MG63 (cell line): ENCODE measurements at regions not wholly inside any gene's neighbourhood (a gene's known extent, or its start where the extent isn't known, plus 50 kb on each side); places are given as distances from the start of the nearest gene placed in this dataset.
A peak's percentile ranks its signal among the peaks of the same experiment; 100 is the strongest.

ENCODE experiments used
- DNase-seq: peaks from one replicate; pipeline ENCODE4 v3.0.0-alpha.2; 2020
- H3K27me3 ChIP-seq: fragments of 250-450 bp; sonication (Bioruptor Pico); 2 replicates; pipeline ENCODE4 v1.5.1; 2020; ENCODE audit warnings: mild to moderate bottlenecking, moderate library complexity
- H3K36me3 ChIP-seq: fragments of 250-450 bp; sonication (Bioruptor Pico); 2 replicates; pipeline ENCODE4 v1.5.1; 2020; ENCODE audit warnings: mild to moderate bottlenecking, moderate library complexity
- H3K4me3 ChIP-seq: fragments of 250-450 bp; sonication (Bioruptor Pico); 2 replicates; pipeline ENCODE4 v1.5.1; 2020; ENCODE audit warnings: mild to moderate bottlenecking, moderate library complexity
- H3K9me3 ChIP-seq: fragments of 250-450 bp; sonication (Bioruptor Pico); 2 replicates; pipeline ENCODE4 v1.5.1; 2020; ENCODE audit warnings: mild to moderate bottlenecking, moderate library complexity

GRCh38 chr17:72434991-72435618, 314.3 kb downstream of the SOX9 start:
- H3K9me3 ChIP-seq, result no peaks in the 10 kb centered on the region
- H3K27me3 ChIP-seq, result no peaks in the 10 kb centered on the region
- no peak for DNase-seq
- no peaks in the 10 kb centered on the region for H3K36me3 ChIP-seq
- no peak overlapping the region for H3K4me3 ChIP-seq

GRCh38 chr17:72438783-72439182, 318.0 kb downstream of the SOX9 start:
- DNase-seq, result no peak
- Histone ChIP-seq H3K36me3 (no peaks in the 10 kb centered on the region), H3K4me3 (no peak overlapping the region), H3K27me3 (no peaks in the 10 kb centered on the region), H3K9me3 (no peaks in the 10 kb centered on the region)

- H3K36me3 ChIP-seq, result no peaks in the 10 kb centered on the region
- H3K9me3 ChIP-seq, result no peaks in the 10 kb centered on the region
- H3K27me3 ChIP-seq, result no peaks in the 10 kb centered on the region
- no peak overlapping the region for H3K4me3 ChIP-seq
- no peak for DNase-seq
Measured at GRCh38 chr17:72439893-72440502, 319.2 kb downstream of the SOX9 start.

DNA sequence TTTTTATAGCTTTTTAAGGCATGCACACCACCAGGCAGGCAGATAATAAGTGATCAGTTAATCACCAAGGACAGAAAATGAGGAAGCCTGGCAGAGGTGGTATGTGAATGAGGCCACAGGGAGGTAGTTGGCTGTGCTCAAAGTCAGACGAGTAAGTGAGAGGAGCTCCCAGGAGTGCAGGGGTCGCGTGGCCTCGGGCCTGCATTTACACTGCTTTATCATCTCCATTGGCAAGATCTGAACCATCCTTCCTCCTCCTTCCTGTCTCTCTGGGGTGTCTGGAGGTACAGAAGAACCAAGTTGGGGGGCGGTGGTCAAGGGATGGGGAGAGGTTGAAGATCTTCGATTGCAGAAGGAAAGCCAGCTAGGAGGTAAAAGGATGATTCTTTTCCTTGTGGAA, 320.1 kb downstream of the SOX9 start:
- Histone ChIP-seq H3K4me3 (no peak overlapping the region), H3K9me3 (no peaks in the 10 kb centered on the region), H3K27me3 (no peaks in the 10 kb centered on the region), H3K36me3 (no peaks in the 10 kb centered on the region)
- no peak for DNase-seq

- DNase-seq, result no peak
- H3K4me3 ChIP-seq, result no peak overlapping the region
- H3K9me3 ChIP-seq, result no peaks in the 10 kb centered on the region
- H3K36me3 ChIP-seq, result no peaks in the 10 kb centered on the region
- H3K27me3 ChIP-seq, result no peaks in the 10 kb centered on the region
Measured at GRCh38 chr17:72441909-72442308, 321.1 kb downstream of the SOX9 start.

- no peak overlapping the region for H3K4me3 ChIP-seq
- no peaks in the 10 kb centered on the region for H3K27me3 ChIP-seq
- H3K9me3 ChIP-seq, result no peaks in the 10 kb centered on the region
Measured at GRCh38 chr17:72444517-72445054, 323.8 kb downstream of the SOX9 start.

GRCh38 chr17:72445055-72445991, 324.5 kb downstream of the SOX9 start:
- Histone ChIP-seq H3K9me3 (no peaks in the 10 kb centered on the region), H3K27me3 (no peaks in the 10 kb centered on the region), H3K4me3 (no peak overlapping the region), H3K36me3 (no peaks in the 10 kb centered on the region)
- DNase-seq, result no peak

More at GRCh38 chr17:72444517-72445054, 323.8 kb downstream of the SOX9 start:
- no peaks in the 10 kb centered on the region for H3K36me3 ChIP-seq
- DNase-seq, result no peak

DNA sequence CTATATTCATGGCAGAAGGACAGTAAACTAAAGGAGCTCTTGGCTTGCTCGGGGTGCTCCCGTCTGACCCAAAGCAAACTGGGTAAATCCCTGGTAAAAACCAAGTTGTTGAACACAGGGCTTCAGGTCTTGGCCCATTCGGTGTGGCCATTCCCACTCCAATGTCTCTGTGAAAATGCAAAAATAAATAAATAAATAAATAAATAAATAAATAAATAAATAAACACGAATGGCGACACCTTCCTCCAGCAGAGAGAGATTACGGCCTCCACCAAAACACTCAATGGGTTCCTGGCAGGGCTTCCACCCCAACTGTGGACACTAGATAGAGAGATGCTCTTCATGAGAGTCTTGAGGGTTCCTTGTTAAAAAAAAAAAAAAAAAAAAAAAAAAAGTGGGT, 325.3 kb downstream of the SOX9 start:
- Histone ChIP-seq H3K27me3 (no peaks in the 10 kb centered on the region), H3K9me3 (no peaks in the 10 kb centered on the region), H3K36me3 (no peaks in the 10 kb centered on the region), H3K4me3 (no peak overlapping the region)
- no peak for DNase-seq

DNA sequence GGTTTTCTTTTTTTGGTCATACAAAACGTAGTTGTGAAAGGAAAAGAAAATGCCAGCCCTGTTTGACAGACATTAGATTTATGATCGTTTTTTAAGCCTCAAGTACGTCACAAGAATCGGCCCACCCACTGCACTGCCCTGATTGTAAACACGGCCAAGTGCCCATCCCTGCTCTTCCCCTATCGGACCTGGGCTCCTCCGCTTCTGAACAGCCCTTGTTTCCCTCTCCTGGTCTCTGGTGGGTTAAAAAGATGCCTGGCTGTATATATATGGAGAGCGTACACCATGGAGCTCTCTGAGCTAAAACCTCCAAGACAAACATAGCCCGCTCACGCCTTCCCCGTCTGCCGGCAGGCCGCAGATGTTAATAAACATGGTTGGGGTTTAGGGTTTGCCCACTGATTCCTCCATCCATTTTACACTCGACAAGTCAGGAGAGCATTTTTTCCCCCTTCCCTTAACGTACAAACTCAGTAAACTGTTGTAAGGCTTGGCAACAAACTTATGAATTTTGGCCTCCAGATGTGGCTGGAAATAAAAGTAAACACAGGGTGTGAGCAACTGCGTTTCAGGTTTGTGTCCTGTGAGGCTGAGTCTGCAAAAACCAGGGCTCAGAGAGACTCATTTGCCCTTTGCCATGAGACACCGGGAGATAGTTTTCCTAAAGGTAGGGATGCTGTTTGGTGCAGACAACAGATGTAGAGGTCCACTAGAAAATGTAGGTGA, 325.9 kb downstream of the SOX9 start:
- H3K9me3 ChIP-seq, result no peaks in the 10 kb centered on the region
- DNase-seq, result no peak
- H3K36me3 ChIP-seq, result no peaks in the 10 kb centered on the region
- no peak overlapping the region for H3K4me3 ChIP-seq
- no peaks in the 10 kb centered on the region for H3K27me3 ChIP-seq

GRCh38 chr17:72447251-72447640, 326.4 kb downstream of the SOX9 start:
- DNase-seq, result no peak
- Histone ChIP-seq H3K4me3 (no peak overlapping the region), H3K36me3 (no peaks in the 10 kb centered on the region), H3K9me3 (no peaks in the 10 kb centered on the region), H3K27me3 (no peaks in the 10 kb centered on the region)

DNA sequence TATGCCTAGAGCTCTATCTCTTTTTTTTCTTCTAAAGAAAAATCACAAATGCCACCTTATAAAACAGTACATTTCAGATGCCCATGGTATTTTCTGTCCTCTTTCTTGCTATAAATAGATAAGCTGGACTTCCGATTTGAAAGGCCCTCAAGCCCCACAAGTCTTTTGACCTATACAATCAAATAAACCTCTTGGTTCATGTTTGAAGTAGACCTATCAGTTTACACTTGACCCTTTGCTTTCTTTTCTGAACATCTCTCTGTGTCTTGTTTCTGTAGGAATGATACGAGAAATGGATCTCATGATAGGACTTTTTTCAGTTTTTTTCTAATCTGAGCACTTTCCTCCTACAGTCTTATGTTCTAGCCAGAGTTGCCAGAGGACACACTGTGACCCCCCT, 327.2 kb downstream of the SOX9 start:
- DNase-seq, result no peak
- Histone ChIP-seq H3K9me3 (no peaks in the 10 kb centered on the region), H3K36me3 (no peaks in the 10 kb centered on the region), H3K4me3 (no peak overlapping the region), H3K27me3 (no peaks in the 10 kb centered on the region)

DNA sequence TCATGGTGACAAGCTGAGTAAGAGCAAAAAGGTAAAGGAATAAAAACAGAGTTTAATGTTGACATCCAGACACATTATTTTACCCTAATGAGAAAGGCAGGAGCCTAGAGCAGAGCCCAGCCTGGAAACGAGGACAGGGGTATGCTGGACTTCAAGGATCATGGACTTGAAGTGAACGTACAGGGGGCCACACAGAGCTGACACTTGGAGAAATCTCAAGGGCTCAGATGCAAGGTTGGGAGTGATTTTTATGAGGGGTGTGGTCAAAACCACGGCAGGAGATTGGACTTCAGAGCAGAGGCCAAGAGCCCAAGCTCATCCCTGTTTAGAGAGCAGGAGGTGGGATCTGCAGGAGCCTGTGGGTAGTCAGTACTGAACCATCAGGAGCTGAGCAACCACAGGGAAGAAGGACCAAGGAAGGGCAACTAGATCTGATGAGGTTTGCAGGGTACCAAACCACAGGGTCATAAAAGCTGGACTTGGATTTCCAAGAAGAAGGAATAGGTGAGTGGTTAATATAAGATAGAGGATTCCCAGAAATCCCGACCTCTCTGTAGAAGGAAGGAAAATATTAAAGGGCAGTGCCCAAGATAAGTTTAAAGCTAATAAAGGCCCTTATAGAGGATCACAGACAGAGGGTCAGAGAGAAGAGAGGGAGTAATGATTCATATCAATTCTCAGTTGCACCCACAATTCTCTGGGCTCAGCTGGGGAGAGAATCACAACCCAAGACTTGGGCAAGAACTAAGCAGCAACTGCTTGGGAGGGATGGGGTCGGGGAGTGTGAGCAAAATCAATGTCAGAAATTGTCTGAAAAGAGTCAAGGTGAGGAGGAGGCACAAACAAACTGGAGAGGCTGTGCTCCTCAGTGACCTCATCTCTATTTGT, 331.7 kb downstream of the SOX9 start:
- no peak for DNase-seq

GRCh38 chr17:72454342-72454741, 333.5 kb downstream of the SOX9 start:
- no peak overlapping the region for H3K4me3 ChIP-seq
- no peaks in the 10 kb centered on the region for H3K36me3 ChIP-seq
- no peak for DNase-seq
- no peaks in the 10 kb centered on the region for H3K27me3 ChIP-seq
- H3K9me3 ChIP-seq, result no peaks in the 10 kb centered on the region

More for the DNA sequence above, 331.7 kb downstream of the SOX9 start:
- no peak overlapping the region for H3K4me3 ChIP-seq
- no peaks in the 10 kb centered on the region for H3K27me3 ChIP-seq
- H3K36me3 ChIP-seq, result no peaks in the 10 kb centered on the region
- no peaks in the 10 kb centered on the region for H3K9me3 ChIP-seq

DNA sequence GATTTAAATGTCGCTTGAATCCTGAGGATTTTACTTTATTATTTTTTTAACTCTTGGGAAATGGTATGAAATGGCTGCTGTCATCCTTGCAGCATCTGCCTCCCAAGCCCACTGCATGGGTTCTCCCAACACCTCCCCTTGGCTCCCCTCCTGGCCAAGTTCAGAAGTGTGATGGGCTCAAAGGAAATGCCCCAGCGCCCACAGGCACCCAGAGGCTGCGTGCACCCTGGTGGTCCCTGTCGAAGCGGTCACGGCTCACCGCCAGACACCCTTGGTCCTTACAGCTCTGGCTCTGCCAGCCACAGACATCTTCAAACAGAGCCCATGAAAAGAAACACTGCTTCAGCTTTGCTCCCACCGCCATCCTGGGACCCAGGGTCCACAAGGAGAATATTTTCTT, 334.7 kb downstream of the SOX9 start:
- no peak for DNase-seq
- no peak overlapping the region for H3K4me3 ChIP-seq

DNA sequence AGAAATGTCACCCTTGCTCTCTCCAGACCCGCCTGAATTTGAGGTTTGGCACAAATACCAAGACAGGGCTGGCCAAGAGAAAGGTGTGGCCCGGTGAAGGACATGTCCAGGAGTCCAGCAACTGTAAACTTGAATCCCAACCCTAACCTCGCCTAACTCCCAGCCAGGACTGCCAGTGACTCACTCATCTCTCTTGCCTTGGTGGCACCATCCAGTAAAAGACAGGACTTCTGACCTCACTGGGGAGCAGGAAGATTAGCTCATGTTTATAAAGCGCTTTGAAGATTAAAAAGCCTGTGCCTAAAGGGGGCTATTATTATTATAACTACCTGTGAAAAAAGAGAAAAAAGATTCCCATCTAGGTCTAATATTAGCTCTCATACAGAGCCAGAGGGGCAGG, 335.3 kb downstream of the SOX9 start:
- H3K36me3 ChIP-seq, result no peaks in the 10 kb centered on the region

More for the DNA sequence above, 334.7 kb downstream of the SOX9 start:
- H3K36me3 ChIP-seq, result no peaks in the 10 kb centered on the region
- no peaks in the 10 kb centered on the region for H3K9me3 ChIP-seq
- H3K27me3 ChIP-seq, result no peaks in the 10 kb centered on the region

DNA sequence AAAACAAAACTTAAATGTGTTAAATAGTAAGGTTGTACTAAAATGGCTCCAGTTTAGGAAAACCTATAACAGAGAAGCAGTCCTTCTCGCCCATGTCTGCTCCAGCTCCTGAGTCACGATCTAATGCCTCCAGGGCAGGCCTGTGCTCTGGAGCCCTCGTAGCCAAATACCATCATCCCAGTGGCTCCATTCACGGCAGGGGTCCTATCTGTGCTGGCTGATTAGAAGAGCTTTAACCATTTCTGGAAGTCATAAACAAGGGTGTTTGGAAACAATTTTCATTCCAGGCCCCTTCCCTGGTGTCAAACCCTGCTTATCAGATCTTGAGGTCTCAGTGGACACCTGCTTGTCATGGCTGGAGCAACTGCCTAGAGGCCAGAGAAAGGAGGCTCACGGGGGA, 336.9 kb downstream of the SOX9 start:
- DNase-seq, result peak; percentile 59
- Histone ChIP-seq H3K9me3 (no peaks in the 10 kb centered on the region), H3K27me3 (no peaks in the 10 kb centered on the region)

More for the DNA sequence above, 335.3 kb downstream of the SOX9 start:
- H3K4me3 ChIP-seq, result no peak overlapping the region
- H3K27me3 ChIP-seq, result no peaks in the 10 kb centered on the region
- peak; percentile 80 for DNase-seq
- no peaks in the 10 kb centered on the region for H3K9me3 ChIP-seq

More for the DNA sequence above, 336.9 kb downstream of the SOX9 start:
- Histone ChIP-seq H3K36me3 (no peaks in the 10 kb centered on the region), H3K4me3 (no peak overlapping the region)
